Endothelial cell of umbilical vein (primary cell): ENCODE measurements at regions not wholly inside any gene's neighbourhood (a gene's known extent, or its start where the extent isn't known, plus 50 kb on each side); places are given as distances from the start of the nearest gene placed in this dataset.

ENCODE experiments used
- BruUV-seq: library from RNA; stranded (reverse); fragments of 400-500 nt; replicated peaks from 2 replicates; lab custom pipeline; 2021; lab: Mats Ljungman, UMichigan
- CTCF ChIA-PET: fragments of 300-600, 350-600 bp; sonication (Branson Sonifier 250); formaldehyde crosslinking; loops from one replicate; lab custom pipeline; 2021; ENCODE audit warnings: antibody characterized with exemption, inconsistent platforms; lab: Charles Lee
- POLR2A ChIA-PET: fragments of 300-600, 350-600 bp; sonication (Branson Sonifier 250); formaldehyde crosslinking; loops from one replicate; lab custom pipeline; 2021; ENCODE audit warnings: antibody characterized with exemption, inconsistent platforms; lab: Charles Lee
- DNase-seq: peaks from one replicate; pipeline ENCODE4 v3.0.0-alpha.2; 2011; ENCODE audit warnings: low read depth, low spot score
- FAIRE-seq: peaks from 2 replicates; lab custom pipeline; 2011; peaks lifted over from hg19 to GRCh38; lab: Jason Lieb, UNC
- H2AFZ ChIP-seq: 2 replicates; pipeline ENCODE4 v1.6.0; 2012; ENCODE audit warnings: low read depth, low read length, control low read depth, inconsistent platforms
- H3K27ac ChIP-seq: 2 replicates; pipeline ENCODE4 v1.5.1; 2011; ENCODE audit warnings: low read depth, mild to moderate bottlenecking, control low read depth, low read length, moderate library complexity; ENCODE audit not compliant: insufficient read depth
- H3K27me3 ChIP-seq, 2 experiments: 2 replicates each; pipeline versions ENCODE4 v1.6.0 to v1.6.1; 2011; ENCODE audit warnings: low read length in 2 of 2, mixed read lengths in 1 of 2; ENCODE audit not compliant: control insufficient read depth in 2 of 2, insufficient read depth in 2 of 2
- H3K36me3 ChIP-seq, 2 experiments: 2 replicates in 1 of 2; 3 replicates in 1 of 2; pipeline ENCODE4 v1.5.1; 2011; ENCODE audit warnings: low read length in 2 of 2, mild to moderate bottlenecking in 1 of 2, moderate library complexity in 1 of 2; ENCODE audit not compliant: control insufficient read depth in 2 of 2, insufficient read depth in 2 of 2; ENCODE audit errors: extremely low read depth in 1 of 2
- H3K4me1 ChIP-seq: 3 replicates; pipeline ENCODE4 v1.5.1; 2011; ENCODE audit warnings: mild to moderate bottlenecking, low read length; ENCODE audit not compliant: control insufficient read depth, insufficient read depth; ENCODE audit errors: extremely low read depth
- H3K4me2 ChIP-seq: 2 replicates; pipeline ENCODE4 v1.6.1; 2011; ENCODE audit warnings: low read length, control low read depth, mixed read lengths; ENCODE audit not compliant: insufficient read depth
- H3K4me3 ChIP-seq, 3 experiments: fragments of 200-600 bp in 1 of 3; sonication (generic), shearing (Covaris generic) in 1 of 3; replicated peaks in 1 of 3; 2 replicates each; pipeline ENCODE4 v1.5.1; 2011 to 2016; ENCODE audit warnings: control low read depth in 3 of 3, low read length in 3 of 3, mild to moderate bottlenecking in 2 of 3, inconsistent platforms in 1 of 3, low read depth in 1 of 3, moderate library complexity in 1 of 3; ENCODE audit not compliant: insufficient read depth in 1 of 3
- H3K79me2 ChIP-seq: 2 replicates; pipeline ENCODE4 v1.6.0; 2012; ENCODE audit warnings: low read length, inconsistent platforms; ENCODE audit not compliant: control insufficient read depth, insufficient read depth
- H3K9ac ChIP-seq: replicated peaks from 2 replicates; pipeline ENCODE3; 2011; ENCODE audit warnings: low read length, control low read depth; ENCODE audit not compliant: insufficient read depth; ENCODE audit errors: extremely low read depth
- H3K9me1 ChIP-seq: replicated peaks from 3 replicates; pipeline ENCODE4 v1.6.0; 2011; ENCODE audit warnings: mild to moderate bottlenecking, low read length; ENCODE audit not compliant: control insufficient read depth, insufficient read depth; ENCODE audit errors: extremely low read depth
- H3K9me3 ChIP-seq: replicated peaks from 2 replicates; pipeline ENCODE4 v1.5.1; 2012; ENCODE audit warnings: low read length, inconsistent platforms; ENCODE audit not compliant: control insufficient read depth, insufficient read depth
- H4K20me1 ChIP-seq: replicated peaks from 2 replicates; pipeline ENCODE3; 2011; ENCODE audit warnings: mild to moderate bottlenecking, low read length; ENCODE audit not compliant: control insufficient read depth, insufficient read depth; ENCODE audit errors: extremely low read depth
- EZH2 ChIP-seq: IDR thresholded peaks from 2 replicates; pipeline ENCODE4 v1.6.1; 2012; ENCODE audit warnings: borderline replicate concordance, low read depth, mild to moderate bottlenecking, moderate library complexity, low read length, inconsistent platforms; ENCODE audit not compliant: severe bottlenecking
- FOS ChIP-seq: IDR thresholded peaks from 2 replicates; pipeline ENCODE4 v1.6.1; 2011; ENCODE audit warnings: mild to moderate bottlenecking, low read length, moderate library complexity, borderline replicate concordance; ENCODE audit not compliant: insufficient read depth
- JUN ChIP-seq: IDR thresholded peaks from 2 replicates; pipeline ENCODE4 v1.6.1; 2011; ENCODE audit warnings: borderline replicate concordance, low read depth; ENCODE audit not compliant: insufficient read length, insufficient read depth
- MYC ChIP-seq: IDR thresholded peaks from one replicate; pipeline ENCODE4 v1.6.1; 2011; ENCODE audit warnings: mild to moderate bottlenecking, low read depth, low read length
- POLR2A ChIP-seq: IDR thresholded peaks from 2 replicates; pipeline ENCODE4 v1.6.1; 2012; ENCODE audit warnings: low read depth, mild to moderate bottlenecking, control low read depth, low read length
- POLR2AphosphoS5 ChIP-seq: IDR thresholded peaks from 2 replicates; pipeline ENCODE4 v1.6.1; 2012; ENCODE audit warnings: low read depth, mild to moderate bottlenecking, control low read depth, low read length, moderate library complexity; ENCODE audit not compliant: insufficient read depth
- dilution Hi-C: fragments of 300-500 bp; cut with MboI; formaldehyde crosslinking; loops from one replicate; pipeline ENCODE4 v1.15.0; 2019; ENCODE audit warnings: low sequenced_read_pairs; ENCODE audit not compliant: extremely low pct_ligation_motif_present
- intact Hi-C: fragments of 100-400 bp; cut with micrococcal nuclease; formaldehyde crosslinking; loops from one replicate; pipeline ENCODE4 v1.10.0; 2022
- TF ChIP-seq, protein P1 (sequence below), 2 donors: IDR thresholded peaks; 1 replicate in 1 of 2; 2 replicates in 1 of 2; pipeline ENCODE4 v1.5.1; 2011; ENCODE audit warnings: low read length in 2 of 2, mild to moderate bottlenecking in 2 of 2, moderate library complexity in 2 of 2, control low read depth in 1 of 2, inconsistent platforms in 1 of 2, low read depth in 1 of 2; ENCODE audit not compliant: insufficient read depth in 1 of 2; ENCODE audit errors: extremely low read depth in 1 of 2

DNA sequence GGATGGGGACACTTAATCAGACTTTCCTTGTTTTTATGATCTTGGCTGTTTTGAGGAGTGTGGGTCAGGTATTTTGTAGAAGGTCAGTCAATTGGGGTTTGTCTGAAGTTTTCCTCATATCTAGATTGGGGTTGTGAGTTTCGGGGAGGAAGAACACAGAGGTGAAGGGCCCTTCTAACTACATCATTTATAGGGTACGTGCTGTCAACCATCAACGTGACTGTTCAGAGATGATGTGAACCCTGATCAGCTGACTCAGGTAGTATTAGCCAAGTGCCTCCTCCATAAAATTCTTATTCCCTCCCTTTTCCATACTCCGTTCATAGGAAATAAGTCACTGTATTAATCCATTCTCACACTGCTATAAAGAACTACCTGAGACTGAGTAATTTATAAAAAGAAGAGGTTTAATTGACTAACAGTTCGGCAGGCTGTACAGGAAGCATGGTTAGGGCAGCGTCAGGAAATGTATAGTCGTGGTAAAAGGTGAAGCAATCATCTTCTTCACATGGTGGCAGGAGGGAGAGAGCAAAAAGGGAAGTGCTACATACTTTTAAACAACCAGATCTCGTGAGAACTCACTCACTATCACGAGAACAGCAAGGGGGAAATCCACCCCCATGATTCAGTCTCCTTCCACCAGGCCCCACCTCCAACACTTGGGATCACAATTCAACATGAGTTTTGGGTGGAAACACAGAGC lies 547.1 kb upstream of the LINC00305 start:
- Histone ChIP-seq H2AFZ (no peak overlapping the region), H3K27me3 (no peaks in the 10 kb centered on the region), H3K4me2 (no peak overlapping the region), H3K9me1 (no peaks in the 10 kb centered on the region), H3K4me3 (no peak overlapping the region), H3K9me3 (peaks cover 2% of the 10 kb centered on the region), H3K36me3 (no peaks in the 10 kb centered on the region), H4K20me1 (no peaks in the 10 kb centered on the region), H3K4me1 (no peaks in the 10 kb centered on the region), H3K9ac (no peak overlapping the region), H3K79me2 (no peaks in the 10 kb centered on the region), H3K27ac (no peak overlapping the region)
- dilution Hi-C loops (no loop called here), intact Hi-C loops (no loop called here)
- ChIA-PET CTCF (no interaction called here), POLR2A (no interaction called here)
- DNase-seq, result no peak
- no peak for FAIRE-seq
- no peak for TF ChIP-seq FOS
- no peak for TF ChIP-seq EZH2
- TF ChIP-seq MYC, result no peak
- TF ChIP-seq POLR2A, result no peak
- TF ChIP-seq POLR2AphosphoS5, result no peak
- TF ChIP-seq JUN, result no peak
- TF ChIP-seq, protein P1, sequence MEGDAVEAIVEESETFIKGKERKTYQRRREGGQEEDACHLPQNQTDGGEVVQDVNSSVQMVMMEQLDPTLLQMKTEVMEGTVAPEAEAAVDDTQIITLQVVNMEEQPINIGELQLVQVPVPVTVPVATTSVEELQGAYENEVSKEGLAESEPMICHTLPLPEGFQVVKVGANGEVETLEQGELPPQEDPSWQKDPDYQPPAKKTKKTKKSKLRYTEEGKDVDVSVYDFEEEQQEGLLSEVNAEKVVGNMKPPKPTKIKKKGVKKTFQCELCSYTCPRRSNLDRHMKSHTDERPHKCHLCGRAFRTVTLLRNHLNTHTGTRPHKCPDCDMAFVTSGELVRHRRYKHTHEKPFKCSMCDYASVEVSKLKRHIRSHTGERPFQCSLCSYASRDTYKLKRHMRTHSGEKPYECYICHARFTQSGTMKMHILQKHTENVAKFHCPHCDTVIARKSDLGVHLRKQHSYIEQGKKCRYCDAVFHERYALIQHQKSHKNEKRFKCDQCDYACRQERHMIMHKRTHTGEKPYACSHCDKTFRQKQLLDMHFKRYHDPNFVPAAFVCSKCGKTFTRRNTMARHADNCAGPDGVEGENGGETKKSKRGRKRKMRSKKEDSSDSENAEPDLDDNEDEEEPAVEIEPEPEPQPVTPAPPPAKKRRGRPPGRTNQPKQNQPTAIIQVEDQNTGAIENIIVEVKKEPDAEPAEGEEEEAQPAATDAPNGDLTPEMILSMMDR (IDR thresholded peaks at IDR 0.05; ENCODE audit: extremely low read depth in 1 of 2, insufficient read depth in 1 of 2, low read depth in 1 of 2, low read length in 2 of 2), result no peak
- no TSS peak for BruUV-seq
